Stimulated activated CD8-positive, alpha-beta memory T cell treated with anti-CD3 and anti-CD28 coated beads, Interleukin-15, amount 100 ng/mL, for 24 hours (primary cell): ENCODE measurements at regions not wholly inside any gene's neighbourhood (a gene's known extent, or its start where the extent isn't known, plus 50 kb on each side); places are given as distances from the start of the nearest gene placed in this dataset.

Experiments
- DNase-seq: peaks from one replicate; pipeline ENCODE4 v3.0.0-alpha.2; 2020; ENCODE audit warnings: low read depth

GRCh38 chr1:67560580-67561255, 124.3 kb upstream of the GADD45A start:
- no peak for DNase-seq

- DNase-seq = peak; percentile 69
Measured at GRCh38 chr1:67561704-67562113, 123.3 kb upstream of the GADD45A start.

GRCh38 chr1:67563684-67564083, 121.3 kb upstream of the GADD45A start:
- no peak for DNase-seq

- DNase-seq = no peak
Measured at GRCh38 chr1:67564193-67564592, 120.8 kb upstream of the GADD45A start.

- DNase-seq = no peak
Measured at GRCh38 chr1:67566803-67567377, 118.1 kb upstream of the GADD45A start.

- no peak for DNase-seq
Measured at GRCh38 chr1:67570486-67571143, 114.4 kb upstream of the GADD45A start.

- DNase-seq = no peak
Measured at GRCh38 chr1:67571406-67571805, 113.6 kb upstream of the GADD45A start.

- DNase-seq = no peak
Measured at GRCh38 chr1:67571901-67572593, 113.0 kb upstream of the GADD45A start.

- no peak for DNase-seq
Measured at GRCh38 chr1:67572594-67573221, 112.3 kb upstream of the GADD45A start.

GRCh38 chr1:67573311-67573872, 111.6 kb upstream of the GADD45A start:
- DNase-seq = no peak

- no peak for DNase-seq
Measured at GRCh38 chr1:67574221-67574620, 110.8 kb upstream of the GADD45A start.

- DNase-seq = no peak
Measured at GRCh38 chr1:67575861-67576260, 109.1 kb upstream of the GADD45A start.

- DNase-seq = no peak
Measured at GRCh38 chr1:67576474-67576873, 108.5 kb upstream of the GADD45A start.

- DNase-seq = no peak
Measured at GRCh38 chr1:67577646-67578045, 107.4 kb upstream of the GADD45A start.

- no peak for DNase-seq
Measured at GRCh38 chr1:67578397-67579020, 106.5 kb upstream of the GADD45A start.

- DNase-seq = no peak
Measured at GRCh38 chr1:67579623-67580394, 105.2 kb upstream of the GADD45A start.

GRCh38 chr1:67580691-67581403, 104.2 kb upstream of the GADD45A start:
- DNase-seq = no peak

GRCh38 chr1:67582625-67583461, 102.2 kb upstream of the GADD45A start:
- no peak for DNase-seq

- no peak for DNase-seq
Measured at GRCh38 chr1:67583462-67583950, 101.5 kb upstream of the GADD45A start.
